Trophoblast cell (in vitro differentiated cells and primary cell): ENCODE measurements at regions not wholly inside any gene's neighbourhood (a gene's known extent, or its start where the extent isn't known, plus 50 kb on each side); places are given as distances from the start of the nearest gene placed in this dataset.

Experiments
- DNase-seq, 2 donors: peaks; one replicate each; pipeline ENCODE4 v3.0.0-alpha.2; 2016
- H2AFZ ChIP-seq: 2 replicates; pipeline ENCODE4 v1.6.1; 2013; ENCODE audit warnings: low read length, moderate library complexity, mild to moderate bottlenecking; ENCODE audit not compliant: insufficient read depth, poor library complexity
- H2AK5ac ChIP-seq: 2 replicates; pipeline ENCODE4 v1.6.1; 2013; ENCODE audit warnings: mild to moderate bottlenecking, low read length
- H2BK120ac ChIP-seq: 2 replicates; pipeline ENCODE4 v1.6.1; 2013; ENCODE audit warnings: low read length, mild to moderate bottlenecking, moderate library complexity; ENCODE audit not compliant: insufficient read depth, poor library complexity
- H2BK12ac ChIP-seq: 2 replicates; pipeline ENCODE4 v1.6.1; 2013; ENCODE audit warnings: mild to moderate bottlenecking, low read length, moderate library complexity
- H2BK5ac ChIP-seq: 2 replicates; pipeline ENCODE4 v1.6.1; 2013; ENCODE audit warnings: low read length, low read depth, moderate library complexity, mild to moderate bottlenecking; ENCODE audit not compliant: poor library complexity
- H3K14ac ChIP-seq: 2 replicates; pipeline ENCODE4 v1.6.1; 2013; ENCODE audit warnings: mild to moderate bottlenecking, low read length
- H3K18ac ChIP-seq: 2 replicates; pipeline ENCODE4 v1.6.1; 2013; ENCODE audit warnings: mild to moderate bottlenecking, low read length
- H3K23ac ChIP-seq: 2 replicates; pipeline ENCODE4 v1.6.1; 2013; ENCODE audit warnings: low read length
- H3K27ac ChIP-seq: 2 replicates; pipeline ENCODE4 v1.5.1; 2013; ENCODE audit warnings: low read depth, mild to moderate bottlenecking, inconsistent platforms, low read length, moderate library complexity
- H3K27me3 ChIP-seq: 2 replicates; pipeline ENCODE4 v1.6.1; 2013; ENCODE audit warnings: inconsistent platforms, mild to moderate bottlenecking, low read length, moderate library complexity; ENCODE audit not compliant: insufficient read depth
- H3K36me3 ChIP-seq, 2 experiments: 1 replicate in 1 of 2; 2 replicates in 1 of 2; pipeline ENCODE4 v1.6.1; 2013; ENCODE audit warnings: low read length in 2 of 2, mild to moderate bottlenecking in 2 of 2, moderate library complexity in 1 of 2; ENCODE audit not compliant: insufficient read depth in 2 of 2, control insufficient read depth in 1 of 2
- H3K4ac ChIP-seq: 2 replicates; pipeline ENCODE4 v1.6.1; 2013; ENCODE audit warnings: low read depth, mild to moderate bottlenecking, low read length, moderate library complexity
- H3K4me1 ChIP-seq, 2 experiments: 1 replicate in 1 of 2; 2 replicates in 1 of 2; pipeline ENCODE4 v1.6.1; 2013; ENCODE audit warnings: low read length in 2 of 2, mild to moderate bottlenecking in 2 of 2, moderate library complexity in 1 of 2; ENCODE audit not compliant: insufficient read depth in 2 of 2, control insufficient read depth in 1 of 2
- H3K4me2 ChIP-seq: 2 replicates; pipeline ENCODE4 v1.6.1; 2013; ENCODE audit warnings: inconsistent platforms, mild to moderate bottlenecking, low read length, moderate library complexity
- H3K4me3 ChIP-seq: 2 replicates; pipeline ENCODE4 v1.5.1; 2013; ENCODE audit warnings: mild to moderate bottlenecking, low read depth, low read length, inconsistent platforms
- H3K79me1 ChIP-seq: one replicate; pipeline ENCODE4 v1.6.1; 2013; ENCODE audit warnings: low read length
- H3K79me2 ChIP-seq: 2 replicates; pipeline ENCODE4 v1.6.1; 2013; ENCODE audit warnings: low read length, mild to moderate bottlenecking; ENCODE audit not compliant: control insufficient read depth, insufficient read depth, poor library complexity
- H3K9ac ChIP-seq: 2 replicates; pipeline ENCODE4 v1.6.1; 2013; ENCODE audit warnings: mild to moderate bottlenecking, low read length
- H3K9me3 ChIP-seq: 2 replicates; pipeline ENCODE4 v1.6.1; 2013; ENCODE audit warnings: low read depth, mild to moderate bottlenecking, control low read depth, inconsistent platforms, low read length; ENCODE audit not compliant: insufficient read depth
- H4K12ac ChIP-seq: 2 replicates; pipeline ENCODE4 v1.6.1; 2013; ENCODE audit warnings: low read depth, mild to moderate bottlenecking, low read length, moderate library complexity
- H4K8ac ChIP-seq: 2 replicates; pipeline ENCODE4 v1.6.1; 2013; ENCODE audit warnings: low read depth, mild to moderate bottlenecking, low read length, moderate library complexity
- H4K91ac ChIP-seq: one replicate; pipeline ENCODE4 v1.6.1; 2013; ENCODE audit warnings: low read depth, mild to moderate bottlenecking, low read length, moderate library complexity
- WGBS: extraction: QIAGEN DNeasy Blood & Tissue Kit; methylation state at CpG from one replicate; pipeline ENCODE4 v1.1.7; 2013; ENCODE audit warnings: missing lambda C conversion rate; ENCODE audit not compliant: insufficient read length, insufficient coverage; ENCODE audit errors: extremely low coverage; 5-methylcytosine and 5-hydroxymethylcytosine counted together

DNA sequence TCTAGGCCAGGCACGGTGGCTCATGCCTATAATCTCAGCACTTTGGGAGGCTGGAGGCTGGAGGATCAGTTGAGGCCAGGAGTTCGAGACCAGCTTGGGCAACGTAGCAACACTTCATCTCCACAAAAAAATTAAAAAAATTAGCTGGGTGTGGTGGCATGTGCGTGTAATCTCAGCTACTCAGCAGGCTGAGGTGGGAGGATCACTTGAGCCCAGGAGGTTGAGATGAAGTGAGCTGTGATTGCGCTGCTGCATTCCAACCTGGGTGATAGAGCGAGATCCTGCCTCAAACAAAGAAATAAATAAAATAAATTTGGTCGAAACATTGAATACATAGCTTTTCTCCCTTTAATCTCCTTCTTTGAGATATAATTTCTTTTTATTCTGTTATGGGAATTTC lies 80.6 kb upstream of the ITGB1 start:
- Histone ChIP-seq H2BK12ac (no peak overlapping the region), H3K23ac (no peak overlapping the region), H3K9me3 (no peaks in the 10 kb centered on the region), H3K79me1 (no peaks in the 10 kb centered on the region), H4K91ac (no peak overlapping the region), H2BK120ac (no peak overlapping the region), H3K4me1 (peaks cover 5 to 8% of the 10 kb centered on the region in 2 experiments), H3K4me3 (no peak overlapping the region), H3K9ac (no peak overlapping the region), H3K4me2 (no peak overlapping the region), H3K18ac (no peak overlapping the region), H3K79me2 (no peaks in the 10 kb centered on the region), H3K27ac (no peak overlapping the region), H2BK5ac (no peak overlapping the region), H3K14ac (no peak overlapping the region), H2AK5ac (no peak overlapping the region), H3K4ac (no peak overlapping the region), H3K36me3 (no peaks in the 10 kb centered on the region), H3K27me3 (no peaks in the 10 kb centered on the region), H2AFZ (no peak overlapping the region), H4K12ac (no peak overlapping the region), H4K8ac (no peak overlapping the region)
- WGBS: no CpG with 5 or more reads among the region's 7 CpGs
- DNase-seq: no peak

GRCh38 chr10:33037726-33038125 lies 79.7 kb upstream of the ITGB1 start:
- Histone ChIP-seq H4K91ac (no peak overlapping the region), H2AK5ac (no peak overlapping the region), H3K14ac (no peak overlapping the region), H3K4me2 (no peak overlapping the region), H3K4me1 (peaks cover 5 to 8% of the 10 kb centered on the region in 2 experiments), H3K4ac (no peak overlapping the region), H3K79me1 (no peaks in the 10 kb centered on the region), H4K12ac (no peak overlapping the region), H3K36me3 (no peaks in the 10 kb centered on the region), H3K27ac (no peak overlapping the region), H2BK5ac (no peak overlapping the region), H3K9me3 (no peaks in the 10 kb centered on the region), H2BK120ac (no peak overlapping the region), H4K8ac (no peak overlapping the region), H3K23ac (no peak overlapping the region), H3K4me3 (no peak overlapping the region), H2AFZ (no peak overlapping the region), H3K79me2 (no peaks in the 10 kb centered on the region), H2BK12ac (no peak overlapping the region), H3K9ac (no peak overlapping the region), H3K18ac (no peak overlapping the region), H3K27me3 (no peaks in the 10 kb centered on the region)
- no CpG with 5 or more reads among the region's 8 CpGs for WGBS
- no peak for DNase-seq

DNA sequence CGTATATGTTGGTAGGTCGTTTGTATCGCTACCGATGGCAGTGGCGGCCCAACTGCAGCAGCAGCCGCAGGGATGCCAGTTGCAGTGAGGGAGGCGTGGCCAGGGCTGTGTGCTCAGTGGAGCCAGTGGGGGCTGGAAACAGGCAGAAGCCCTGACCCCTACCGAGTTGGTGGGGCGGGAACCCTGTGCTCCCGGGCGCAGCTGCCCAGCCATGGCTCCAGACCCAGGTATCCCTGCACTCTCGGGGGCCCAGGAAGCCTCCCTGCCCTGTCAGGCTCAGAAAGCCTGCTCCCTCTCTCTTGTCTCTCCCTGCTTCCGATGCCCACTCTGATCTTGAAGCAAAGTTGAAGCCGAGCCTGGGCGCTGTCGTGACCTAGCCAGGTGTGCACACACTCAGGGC lies 78.6 kb upstream of the ITGB1 start:
- no peak overlapping the region for H2AK5ac ChIP-seq
- no peaks in the 10 kb centered on the region for H3K79me1 ChIP-seq
- no peak overlapping the region for H3K23ac ChIP-seq
- H3K14ac ChIP-seq: no peak overlapping the region
- no peak overlapping the region for H2BK12ac ChIP-seq
- no peaks in the 10 kb centered on the region for H3K4me1 ChIP-seq
- no peak for DNase-seq
- no peaks in the 10 kb centered on the region for H3K36me3 ChIP-seq
- no peak overlapping the region for H4K91ac ChIP-seq
- H3K4me3 ChIP-seq: no peak overlapping the region
- no peak overlapping the region for H3K18ac ChIP-seq
- no peaks in the 10 kb centered on the region for H3K27me3 ChIP-seq
- H3K27ac ChIP-seq: no peak overlapping the region
- WGBS: no CpG with 5 or more reads among the region's 16 CpGs
- no peak overlapping the region for H3K4ac ChIP-seq
- H2AFZ ChIP-seq: no peak overlapping the region
- no peak overlapping the region for H4K12ac ChIP-seq
- H3K9ac ChIP-seq: no peak overlapping the region
- H2BK5ac ChIP-seq: no peak overlapping the region
- no peaks in the 10 kb centered on the region for H3K9me3 ChIP-seq
- no peak overlapping the region for H2BK120ac ChIP-seq
- H3K79me2 ChIP-seq: no peaks in the 10 kb centered on the region
- H4K8ac ChIP-seq: no peak overlapping the region
- no peak overlapping the region for H3K4me2 ChIP-seq

DNA sequence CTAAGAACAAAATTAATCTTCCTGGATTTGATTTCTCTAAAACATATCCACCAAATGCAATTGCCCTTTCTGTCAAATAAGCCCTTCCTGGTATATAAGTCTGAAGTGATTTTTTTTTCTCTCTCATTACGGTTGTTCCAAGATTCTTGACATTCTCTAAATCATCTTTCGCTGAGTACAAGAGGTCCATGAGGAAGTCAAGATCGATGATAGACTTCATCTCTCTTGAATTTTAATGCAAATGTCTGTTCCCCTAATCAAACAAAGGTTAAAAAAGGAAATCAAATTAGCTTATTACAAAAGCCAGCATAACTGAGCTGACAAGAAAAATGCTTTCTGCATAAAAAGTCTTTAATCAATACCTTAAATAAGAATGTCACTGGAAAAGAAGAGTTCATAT lies 77.4 kb upstream of the ITGB1 start:
- no peak overlapping the region for H2BK120ac ChIP-seq
- H2AK5ac ChIP-seq: no peak overlapping the region
- H3K27me3 ChIP-seq: no peaks in the 10 kb centered on the region
- DNase-seq: no peak
- H2BK5ac ChIP-seq: no peak overlapping the region
- WGBS: no CpG with 5 or more reads among the region's 3 CpGs
- no peak overlapping the region for H4K8ac ChIP-seq
- H3K4ac ChIP-seq: no peak overlapping the region
- no peak overlapping the region for H3K23ac ChIP-seq
- no peaks in the 10 kb centered on the region for H3K79me2 ChIP-seq
- H3K4me2 ChIP-seq: no peak overlapping the region
- H3K9ac ChIP-seq: no peak overlapping the region
- H3K14ac ChIP-seq: no peak overlapping the region
- no peak overlapping the region for H2AFZ ChIP-seq
- no peaks in the 10 kb centered on the region for H3K36me3 ChIP-seq
- no peak overlapping the region for H3K18ac ChIP-seq
- H3K4me3 ChIP-seq: no peak overlapping the region
- no peak overlapping the region for H3K27ac ChIP-seq
- no peak overlapping the region for H4K12ac ChIP-seq
- H3K79me1 ChIP-seq: no peaks in the 10 kb centered on the region
- H4K91ac ChIP-seq: no peak overlapping the region
- no peaks in the 10 kb centered on the region for H3K4me1 ChIP-seq
- no peak overlapping the region for H2BK12ac ChIP-seq
- no peaks in the 10 kb centered on the region for H3K9me3 ChIP-seq
